Ovary (tissue), 3 donors: ENCODE measurements at regions not wholly inside any gene's neighbourhood (a gene's known extent, or its start where the extent isn't known, plus 50 kb on each side); places are given as distances from the start of the nearest gene placed in this dataset.

ENCODE experiments used
- CTCF ChIP-seq, 3 donors: fragments of 450-650 bp in 2 of 3; fragments of 200-600 bp in 1 of 3; IDR thresholded peaks; one replicate each; pipeline versions ENCODE4 v1.5.1 to v1.8.0; 2016 to 2022; ENCODE audit warnings: antibody characterized with exemption in 3 of 3, mild to moderate bottlenecking in 1 of 3
- EP300 ChIP-seq: sonication (generic); formaldehyde crosslinking; IDR thresholded peaks from one replicate; pipeline ENCODE4 v1.6.1; 2017; ENCODE audit warnings: antibody characterized with exemption
- POLR2A ChIP-seq: fragments of 450-650 bp; IDR thresholded peaks from one replicate; pipeline ENCODE4 v1.6.1; 2017; ENCODE audit warnings: antibody characterized with exemption, mild to moderate bottlenecking, moderate library complexity
- donor health status: DM: no; HTN: no; CAD: no.

GRCh38 chr2:239778042-239778851, 246.9 kb downstream of the NDUFA10 start:
- no peak for TF ChIP-seq CTCF (IDR thresholded peaks at IDR 0.05)
- TF ChIP-seq POLR2A: no peak
- no peak for TF ChIP-seq EP300
